ENCODE measurements at regions not wholly inside any gene's neighbourhood (a gene's known extent, or its start where the extent isn't known, plus 50 kb on each side); places are given as distances from the start of the nearest gene placed in this dataset.

GRCh38 chr3:187821616-187822317 is 76.5 kb upstream of the BCL6 start:
- BruUV-seq (replicated peaks): no TSS peak
- POLR2A ChIA-PET: no interaction called here

More at GRCh38 chr3:187821616-187822317, 76.5 kb upstream of the BCL6 start:
- H3K79me2 ChIP-seq (ENCODE audit: control insufficient read depth, insufficient read depth, low read length): no peaks in the 10 kb centered on the region
- no peak overlapping the region for H3K9ac ChIP-seq (replicated peaks; ENCODE audit: extremely low read depth, insufficient read depth, low read length)
- no peaks in the 10 kb centered on the region for H3K9me1 ChIP-seq (replicated peaks; ENCODE audit: control insufficient read depth, extremely low read depth, insufficient read depth, low read length)
- CTCF ChIA-PET: no interaction called here
- dilution Hi-C loops (cut with MboI; ENCODE audit: extremely low pct_ligation_motif_present, low sequenced_read_pairs) (no loop called here), intact Hi-C loops (cut with micrococcal nuclease) (no loop called here)
- no peaks in the 10 kb centered on the region for H3K36me3 ChIP-seq (ENCODE audit: control insufficient read depth in 2 of 2, extremely low read depth in 1 of 2, insufficient read depth in 2 of 2, low read length in 2 of 2)
- H4K20me1 ChIP-seq (replicated peaks; ENCODE audit: control insufficient read depth, extremely low read depth, insufficient read depth, low read length): no peaks in the 10 kb centered on the region
- no peaks in the 10 kb centered on the region for H3K9me3 ChIP-seq (replicated peaks; ENCODE audit: control insufficient read depth, insufficient read depth, low read length)
- peaks cover 4 to 10% of the 10 kb centered on the region in 2 experiments for H3K27me3 ChIP-seq (ENCODE audit: control insufficient read depth in 2 of 2, insufficient read depth in 2 of 2, low read length in 2 of 2)
- no peak overlapping the region for H3K27ac ChIP-seq (ENCODE audit: insufficient read depth, low read depth, low read length)
- H3K4me2 ChIP-seq (ENCODE audit: insufficient read depth, low read length): no peak overlapping the region
- no peak overlapping the region for H2AFZ ChIP-seq (ENCODE audit: low read depth, low read length)
- DNase-seq (ENCODE audit: low read depth, low spot score): no peak
- H3K4me1 ChIP-seq (ENCODE audit: control insufficient read depth, extremely low read depth, insufficient read depth, low read length): no peaks in the 10 kb centered on the region
- TF ChIP-seq EZH2 (IDR thresholded peaks at IDR 0.05; ENCODE audit: borderline replicate concordance, low read depth, low read length, severe bottlenecking): no peak
- TF ChIP-seq GATA2 (IDR thresholded peaks at IDR 0.05; ENCODE audit: insufficient read depth, insufficient read length, low read depth, low read length): no peak
- no peak for TF ChIP-seq MAX (IDR thresholded peaks at IDR 0.05; ENCODE audit: insufficient read depth, insufficient read length)
- no peak for TF ChIP-seq CTCF (IDR thresholded peaks at IDR 0.05; ENCODE audit: extremely low read depth in 1 of 2, insufficient read depth in 1 of 2, low read depth in 1 of 2, low read length in 2 of 2)
- TF ChIP-seq JUN (IDR thresholded peaks at IDR 0.05; ENCODE audit: borderline replicate concordance, insufficient read depth, insufficient read length, low read depth): no peak
- FAIRE-seq: no peak
- H3K4me3 ChIP-seq (replicated peaks in 1 of 3; ENCODE audit: insufficient read depth in 1 of 3, low read depth in 1 of 3, low read length in 3 of 3): no peak overlapping the region
